Keratinocyte (primary cell): ENCODE measurements at regions not wholly inside any gene's neighbourhood (a gene's known extent, or its start where the extent isn't known, plus 50 kb on each side); places are given as distances from the start of the nearest gene placed in this dataset.

ENCODE experiments used
- DNase-seq: peaks from one replicate; pipeline ENCODE4 v3.0.0-alpha.2; 2011; ENCODE audit warnings: low read depth, missing footprints, low spot score
- FAIRE-seq: peaks from 2 replicates; lab custom pipeline; 2011; peaks lifted over from hg19 to GRCh38; lab: Jason Lieb, UNC
- H2AFZ ChIP-seq: 2 replicates; pipeline ENCODE4 v1.6.0; 2012; ENCODE audit warnings: low read length, control low read depth, inconsistent platforms; ENCODE audit not compliant: control insufficient read depth
- H3K27ac ChIP-seq: 2 replicates; pipeline ENCODE4 v1.5.1; 2011; ENCODE audit warnings: low read length; ENCODE audit not compliant: control insufficient read depth, insufficient read depth
- H3K27me3 ChIP-seq: 3 replicates; pipeline ENCODE4 v1.6.0; 2011; ENCODE audit warnings: low read length; ENCODE audit not compliant: control insufficient read depth, insufficient read depth; ENCODE audit errors: extremely low read depth
- H3K36me3 ChIP-seq, 2 experiments: 2 replicates in 1 of 2; 3 replicates in 1 of 2; pipeline ENCODE4 v1.5.1; 2011; ENCODE audit warnings: low read length in 2 of 2, mild to moderate bottlenecking in 1 of 2; ENCODE audit not compliant: control insufficient read depth in 2 of 2, insufficient read depth in 2 of 2; ENCODE audit errors: extremely low read depth in 1 of 2
- H3K4me1 ChIP-seq: 3 replicates; pipeline ENCODE4 v1.5.1; 2011; ENCODE audit warnings: low read length; ENCODE audit not compliant: control insufficient read depth, insufficient read depth; ENCODE audit errors: extremely low read depth
- H3K4me2 ChIP-seq: 3 replicates; pipeline ENCODE4 v1.6.0; 2011; ENCODE audit warnings: low read depth, low read length; ENCODE audit not compliant: control insufficient read depth, insufficient read depth; ENCODE audit errors: extremely low read depth
- H3K4me3 ChIP-seq, 3 experiments: fragments of 200-600 bp in 1 of 3; sonication (generic) in 1 of 3; 2 replicates in 2 of 3; 3 replicates in 1 of 3; pipeline ENCODE4 v1.5.1; 2011 to 2016; ENCODE audit warnings: low read length in 3 of 3, mild to moderate bottlenecking in 3 of 3, control low read depth in 2 of 3, inconsistent platforms in 1 of 3, low read depth in 1 of 3, mixed read lengths in 1 of 3, mixed run types in 1 of 3, moderate library complexity in 1 of 3; ENCODE audit not compliant: control insufficient read depth in 2 of 3, insufficient read depth in 2 of 3; ENCODE audit errors: extremely low read depth in 1 of 3
- H3K79me2 ChIP-seq: 2 replicates; pipeline ENCODE4 v1.6.0; 2012; ENCODE audit warnings: low read length; ENCODE audit not compliant: control insufficient read depth, insufficient read depth
- H3K9ac ChIP-seq: 3 replicates; pipeline ENCODE4 v1.6.0; 2011; ENCODE audit warnings: low read length; ENCODE audit not compliant: control insufficient read depth, insufficient read depth; ENCODE audit errors: extremely low read depth
- H3K9me1 ChIP-seq: 3 replicates; pipeline ENCODE4 v1.6.0; 2011; ENCODE audit warnings: low read length; ENCODE audit not compliant: control insufficient read depth, insufficient read depth; ENCODE audit errors: extremely low read depth
- H3K9me3 ChIP-seq: 2 replicates; pipeline ENCODE4 v1.5.1; 2012; ENCODE audit warnings: low read depth, low read length; ENCODE audit not compliant: control insufficient read depth
- H4K20me1 ChIP-seq: 3 replicates; pipeline ENCODE4 v1.6.0; 2011; ENCODE audit warnings: low read length; ENCODE audit not compliant: control insufficient read depth, insufficient read depth; ENCODE audit errors: extremely low read depth
- EZH2 ChIP-seq: IDR thresholded peaks from one replicate; pipeline ENCODE4 v1.6.1; 2012; ENCODE audit warnings: inconsistent platforms, mild to moderate bottlenecking, low read length, moderate library complexity
- dilution Hi-C: fragments of 300-500 bp; cut with MboI; formaldehyde crosslinking; loops from one replicate; pipeline ENCODE4 v1.7.0; 2020; ENCODE audit warnings: low sequenced_read_pairs; ENCODE audit not compliant: extremely low pct_ligation_motif_present
- TF ChIP-seq, protein P1 (sequence below), 3 experiments: IDR thresholded peaks in 1 of 3; conservative IDR thresholded peaks in 1 of 3; optimal IDR thresholded peaks in 1 of 3; 2 replicates in 2 of 3; 3 replicates in 1 of 3; pipeline versions ENCODE3 to v1.5.1; 2011; ENCODE audit warnings: low read length in 3 of 3, mild to moderate bottlenecking in 3 of 3, moderate library complexity in 2 of 3, control low read depth in 1 of 3, inconsistent platforms in 1 of 3; ENCODE audit not compliant: insufficient read depth in 2 of 3; ENCODE audit errors: extremely low read depth in 1 of 3

DNA sequence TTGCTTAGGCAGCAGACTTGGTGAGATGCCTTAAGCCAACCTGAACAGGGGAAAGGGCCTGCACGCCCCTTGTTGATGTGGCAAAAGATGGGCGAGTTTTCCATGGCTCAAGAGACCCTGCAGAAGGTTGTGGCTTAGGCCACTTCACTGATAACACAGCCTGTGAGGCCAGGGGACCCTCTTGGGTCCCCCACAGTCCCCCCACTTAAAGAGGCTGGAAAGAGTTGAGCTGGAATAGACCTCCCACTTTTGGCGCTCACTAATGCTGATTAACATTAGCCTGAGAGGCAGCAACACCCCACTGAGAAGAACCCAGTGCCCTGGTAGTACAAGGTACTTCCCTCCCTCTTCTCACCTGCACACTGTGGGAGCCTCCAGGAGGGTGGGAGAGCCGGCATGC, 107.5 kb downstream of the TRIM29 start:
- Histone ChIP-seq H3K27me3 (peaks cover 18% of the 10 kb centered on the region), H3K79me2 (no peaks in the 10 kb centered on the region), H2AFZ (no peak overlapping the region), H3K9ac (no peak overlapping the region), H3K4me2 (no peak overlapping the region), H3K9me1 (no peaks in the 10 kb centered on the region), H4K20me1 (no peaks in the 10 kb centered on the region), H3K9me3 (no peaks in the 10 kb centered on the region), H3K27ac (no peak overlapping the region), H3K4me3 (no peak overlapping the region), H3K4me1 (no peaks in the 10 kb centered on the region), H3K36me3 (no peaks in the 10 kb centered on the region)
- dilution Hi-C loops = no loop called here
- TF ChIP-seq, protein P1, sequence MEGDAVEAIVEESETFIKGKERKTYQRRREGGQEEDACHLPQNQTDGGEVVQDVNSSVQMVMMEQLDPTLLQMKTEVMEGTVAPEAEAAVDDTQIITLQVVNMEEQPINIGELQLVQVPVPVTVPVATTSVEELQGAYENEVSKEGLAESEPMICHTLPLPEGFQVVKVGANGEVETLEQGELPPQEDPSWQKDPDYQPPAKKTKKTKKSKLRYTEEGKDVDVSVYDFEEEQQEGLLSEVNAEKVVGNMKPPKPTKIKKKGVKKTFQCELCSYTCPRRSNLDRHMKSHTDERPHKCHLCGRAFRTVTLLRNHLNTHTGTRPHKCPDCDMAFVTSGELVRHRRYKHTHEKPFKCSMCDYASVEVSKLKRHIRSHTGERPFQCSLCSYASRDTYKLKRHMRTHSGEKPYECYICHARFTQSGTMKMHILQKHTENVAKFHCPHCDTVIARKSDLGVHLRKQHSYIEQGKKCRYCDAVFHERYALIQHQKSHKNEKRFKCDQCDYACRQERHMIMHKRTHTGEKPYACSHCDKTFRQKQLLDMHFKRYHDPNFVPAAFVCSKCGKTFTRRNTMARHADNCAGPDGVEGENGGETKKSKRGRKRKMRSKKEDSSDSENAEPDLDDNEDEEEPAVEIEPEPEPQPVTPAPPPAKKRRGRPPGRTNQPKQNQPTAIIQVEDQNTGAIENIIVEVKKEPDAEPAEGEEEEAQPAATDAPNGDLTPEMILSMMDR (optimal IDR thresholded peaks at IDR 0.05 in 1 of 3, IDR thresholded peaks at IDR 0.05 in 1 of 3, conservative IDR thresholded peaks at IDR 0.05 in 1 of 3; ENCODE audit: extremely low read depth in 1 of 3, insufficient read depth in 2 of 3, low read length in 3 of 3) = no peak
- no peak for TF ChIP-seq EZH2
- FAIRE-seq = no peak
- no peak for DNase-seq

DNA sequence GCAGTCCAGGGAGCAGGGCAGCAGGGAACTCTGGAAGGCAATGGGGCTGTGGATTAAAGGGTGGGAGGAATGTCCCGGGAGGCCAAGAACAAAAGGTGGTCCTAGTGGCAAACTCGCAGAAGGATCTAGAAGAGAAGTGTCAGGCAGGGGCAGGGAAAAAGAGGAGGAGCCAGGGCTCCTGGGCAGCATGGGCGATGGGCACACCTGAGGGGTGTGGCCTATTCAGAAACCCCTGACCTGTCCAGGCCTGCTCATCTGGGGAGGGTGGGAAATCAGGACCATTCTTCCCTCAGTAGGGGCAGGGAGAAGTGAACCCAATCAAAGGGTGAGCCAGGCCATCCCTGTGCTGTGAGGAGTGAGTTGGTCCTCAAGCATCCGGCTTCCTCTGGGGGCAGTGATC, 108.6 kb downstream of the TRIM29 start:
- Histone ChIP-seq H3K4me2 (no peak overlapping the region), H3K9ac (no peak overlapping the region), H3K4me3 (no peak overlapping the region), H3K36me3 (no peaks in the 10 kb centered on the region), H2AFZ (no peak overlapping the region), H3K9me3 (no peaks in the 10 kb centered on the region), H3K79me2 (no peaks in the 10 kb centered on the region), H4K20me1 (no peaks in the 10 kb centered on the region), H3K27me3 (peaks cover 18% of the 10 kb centered on the region), H3K4me1 (peaks cover 3% of the 10 kb centered on the region), H3K9me1 (no peaks in the 10 kb centered on the region), H3K27ac (no peak overlapping the region)
- TF ChIP-seq, protein P1 (optimal IDR thresholded peaks at IDR 0.05 in 1 of 3, IDR thresholded peaks at IDR 0.05 in 1 of 3, conservative IDR thresholded peaks at IDR 0.05 in 1 of 3; ENCODE audit: extremely low read depth in 1 of 3, insufficient read depth in 2 of 3, low read length in 3 of 3) = no peak
- no peak for TF ChIP-seq EZH2
- no peak for FAIRE-seq
- dilution Hi-C loops = no loop called here
- DNase-seq = no peak
